Choroid plexus epithelial cell (primary cell): ENCODE measurements at regions not wholly inside any gene's neighbourhood (a gene's known extent, or its start where the extent isn't known, plus 50 kb on each side); places are given as distances from the start of the nearest gene placed in this dataset.
A peak's percentile ranks its signal among the peaks of the same experiment; 100 is the strongest.
"Not testable (repeated sequence)": the region's sequence is repeated elsewhere in the genome, so short reads cannot be mapped to it uniquely, and the experiment has no call there.

Experiments used
- DNase-seq: peaks from one replicate; pipeline ENCODE4 v3.0.0-alpha.2; 2010; ENCODE audit warnings: low read depth
- H3K4me3 ChIP-seq: 2 replicates; pipeline ENCODE4 v1.5.1; 2011; ENCODE audit warnings: low read depth, mild to moderate bottlenecking, control low read depth, low read length, moderate library complexity
- TF ChIP-seq, protein P1 (sequence below): conservative IDR thresholded peaks from 2 replicates; pipeline ENCODE4 v1.5.1; 2011; ENCODE audit warnings: low read depth, mild to moderate bottlenecking, control low read depth, inconsistent platforms, low read length, moderate library complexity

DNA sequence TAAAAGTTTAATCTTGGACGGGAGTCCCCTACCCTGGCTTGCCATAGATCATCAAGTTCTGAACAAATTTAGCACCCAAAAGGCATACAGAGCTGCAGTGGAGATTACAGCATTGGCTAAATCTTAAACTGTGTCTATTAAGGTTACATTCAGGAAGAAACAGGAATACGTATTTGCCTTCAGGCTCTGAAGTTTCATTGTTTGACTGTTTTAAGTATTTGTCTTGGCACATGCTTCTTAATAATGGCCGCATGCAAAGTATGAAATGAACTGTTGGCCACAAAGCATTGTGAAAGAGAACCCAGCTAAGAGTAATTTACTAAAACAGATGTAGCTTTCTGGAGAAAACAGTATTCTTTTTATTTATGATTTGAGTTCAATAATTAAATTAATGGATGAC, 63.9 kb upstream of the CNEP1R1 start:
- H3K4me3 ChIP-seq, result no peak overlapping the region
- TF ChIP-seq, protein P1, sequence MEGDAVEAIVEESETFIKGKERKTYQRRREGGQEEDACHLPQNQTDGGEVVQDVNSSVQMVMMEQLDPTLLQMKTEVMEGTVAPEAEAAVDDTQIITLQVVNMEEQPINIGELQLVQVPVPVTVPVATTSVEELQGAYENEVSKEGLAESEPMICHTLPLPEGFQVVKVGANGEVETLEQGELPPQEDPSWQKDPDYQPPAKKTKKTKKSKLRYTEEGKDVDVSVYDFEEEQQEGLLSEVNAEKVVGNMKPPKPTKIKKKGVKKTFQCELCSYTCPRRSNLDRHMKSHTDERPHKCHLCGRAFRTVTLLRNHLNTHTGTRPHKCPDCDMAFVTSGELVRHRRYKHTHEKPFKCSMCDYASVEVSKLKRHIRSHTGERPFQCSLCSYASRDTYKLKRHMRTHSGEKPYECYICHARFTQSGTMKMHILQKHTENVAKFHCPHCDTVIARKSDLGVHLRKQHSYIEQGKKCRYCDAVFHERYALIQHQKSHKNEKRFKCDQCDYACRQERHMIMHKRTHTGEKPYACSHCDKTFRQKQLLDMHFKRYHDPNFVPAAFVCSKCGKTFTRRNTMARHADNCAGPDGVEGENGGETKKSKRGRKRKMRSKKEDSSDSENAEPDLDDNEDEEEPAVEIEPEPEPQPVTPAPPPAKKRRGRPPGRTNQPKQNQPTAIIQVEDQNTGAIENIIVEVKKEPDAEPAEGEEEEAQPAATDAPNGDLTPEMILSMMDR, result no peak
- peak; percentile 48 for DNase-seq

DNA sequence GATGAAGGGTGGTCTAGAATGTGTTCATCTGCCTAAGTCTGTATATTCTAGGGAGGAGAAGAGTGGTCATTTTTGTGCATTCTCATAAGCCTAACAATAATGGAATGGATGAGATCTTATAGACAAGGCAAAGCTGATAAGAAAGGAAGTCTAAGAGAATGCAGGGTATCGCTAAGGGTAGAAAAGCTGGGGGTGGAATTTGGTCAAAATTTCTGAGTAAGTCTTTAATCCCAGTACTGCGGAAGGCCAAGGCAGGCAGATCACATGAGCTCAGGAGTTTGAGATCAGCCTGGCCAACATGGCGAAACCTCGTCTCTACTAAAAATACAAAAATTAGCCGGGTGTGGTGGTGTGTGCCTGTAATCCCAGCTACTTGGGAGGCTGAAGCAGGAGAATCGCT, 62.5 kb upstream of the CNEP1R1 start:
- DNase-seq, H3K4me3 ChIP-seq: not testable (repeated sequence)

DNA sequence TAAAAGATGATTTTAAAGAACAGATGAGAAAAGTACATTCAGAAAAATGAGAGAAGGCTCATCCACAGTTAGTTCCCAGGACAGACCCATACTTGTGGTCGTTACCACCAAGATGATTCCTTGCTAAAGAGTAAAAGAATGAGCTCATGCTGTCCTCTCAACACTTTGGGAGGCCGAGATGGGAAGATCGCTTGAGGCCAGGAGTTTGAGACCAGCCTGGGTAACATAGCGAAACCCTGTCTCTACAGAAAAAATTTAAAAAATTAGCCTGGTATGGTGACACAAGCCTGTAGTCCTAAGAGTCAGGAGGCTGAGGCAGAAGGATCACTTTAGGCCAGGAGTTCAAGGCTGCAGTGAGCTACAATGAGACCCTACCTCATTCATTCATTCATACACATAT, 60.7 kb upstream of the CNEP1R1 start:
- no peak for DNase-seq
- no peak overlapping the region for H3K4me3 ChIP-seq
- TF ChIP-seq, protein P1, result no peak

DNA sequence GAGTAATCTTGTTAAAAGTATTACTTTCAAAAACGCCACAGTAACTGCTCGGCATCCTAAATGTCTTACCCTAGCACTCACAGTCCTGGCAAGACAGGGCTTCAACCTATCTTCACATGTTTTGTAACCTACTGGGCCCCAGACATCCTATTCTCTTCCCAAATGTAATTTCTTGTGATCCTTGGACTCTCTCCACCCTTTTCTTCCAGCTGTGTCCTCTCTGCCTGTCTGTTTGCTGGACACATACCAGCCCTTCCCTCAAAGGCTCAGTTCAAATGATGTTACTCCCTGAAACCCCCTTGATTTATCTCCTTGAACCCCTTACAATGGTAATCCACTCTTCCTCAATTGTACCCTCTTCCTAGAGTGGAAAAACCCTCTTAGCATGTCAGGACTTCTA, 60.1 kb upstream of the CNEP1R1 start:
- no peak for DNase-seq
- TF ChIP-seq, protein P1, result no peak
- no peak overlapping the region for H3K4me3 ChIP-seq

DNA sequence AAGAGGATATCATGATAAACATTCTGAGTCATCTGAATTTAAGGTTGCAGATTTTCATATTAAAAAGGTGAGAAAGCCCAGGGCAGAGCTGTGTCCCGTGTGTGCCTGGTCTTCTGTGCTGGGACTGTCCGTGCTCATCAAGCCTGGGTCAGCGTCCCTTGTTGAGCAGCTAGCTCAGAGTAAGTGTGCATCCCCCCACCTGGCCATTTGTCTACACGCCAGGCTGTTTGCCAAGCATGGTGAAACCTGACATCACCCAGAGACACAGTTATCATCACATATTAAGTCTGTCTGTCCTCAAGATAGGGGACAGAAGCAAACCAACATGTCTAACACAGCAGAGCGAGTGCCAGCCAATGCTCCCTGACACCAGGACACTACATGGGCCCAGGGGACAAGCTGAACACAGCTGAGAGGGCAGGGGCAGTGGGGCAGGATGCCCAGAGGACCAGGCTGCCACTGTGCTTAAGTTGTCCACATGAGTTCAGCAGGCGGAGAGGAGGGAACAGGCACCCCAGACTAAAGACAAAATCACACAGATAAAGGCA, 57.9 kb upstream of the CNEP1R1 start:
- no peak for DNase-seq
- H3K4me3 ChIP-seq, result no peak overlapping the region
- TF ChIP-seq, protein P1, result no peak

DNA sequence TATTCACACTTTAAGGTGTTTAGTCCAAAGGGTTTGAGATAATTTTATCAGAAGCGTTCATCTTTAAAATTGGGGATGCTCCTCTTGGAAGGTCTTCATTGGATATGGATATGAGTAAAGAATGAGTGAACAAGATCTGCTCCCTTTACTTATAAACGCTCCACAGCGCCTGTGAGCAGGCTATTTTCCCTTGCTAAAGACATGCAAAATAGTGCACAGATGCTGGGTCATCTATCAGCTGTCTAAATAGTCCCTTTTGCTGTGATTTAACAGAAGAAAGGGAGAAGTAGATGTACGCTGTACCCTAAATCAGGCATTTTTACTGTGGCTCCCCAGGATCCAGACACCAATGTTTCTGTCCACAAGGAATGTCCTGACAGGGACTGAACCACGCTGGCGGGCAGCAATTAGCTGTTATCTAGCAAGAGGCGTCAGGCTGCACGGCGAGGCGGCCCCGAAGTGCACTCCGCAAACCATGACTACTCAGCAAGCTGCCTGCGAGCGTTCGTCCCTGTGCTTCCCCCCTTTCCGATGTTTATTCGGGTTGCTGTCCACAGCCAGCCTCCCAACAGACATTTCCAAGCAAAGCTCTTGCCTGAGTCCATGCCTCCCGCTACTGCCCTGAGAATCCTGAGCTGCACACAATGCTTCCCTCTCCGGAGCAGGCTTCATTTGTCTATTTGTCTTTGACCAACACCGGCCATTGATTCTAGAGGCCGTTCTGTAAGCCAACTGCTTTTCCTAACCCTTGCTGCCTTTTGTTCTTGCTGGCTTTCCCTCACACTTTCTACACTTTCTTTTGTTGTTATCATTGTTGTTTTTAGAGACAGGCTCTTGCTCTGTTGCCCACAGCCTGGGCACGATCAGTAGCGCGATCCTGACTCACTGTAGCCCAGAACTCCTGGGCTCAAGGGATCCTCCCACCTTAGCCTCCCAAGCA, 55.7 kb upstream of the CNEP1R1 start:
- DNase-seq, result peak; percentile 30
- no peak overlapping the region for H3K4me3 ChIP-seq
- TF ChIP-seq, protein P1, result no peak

DNA sequence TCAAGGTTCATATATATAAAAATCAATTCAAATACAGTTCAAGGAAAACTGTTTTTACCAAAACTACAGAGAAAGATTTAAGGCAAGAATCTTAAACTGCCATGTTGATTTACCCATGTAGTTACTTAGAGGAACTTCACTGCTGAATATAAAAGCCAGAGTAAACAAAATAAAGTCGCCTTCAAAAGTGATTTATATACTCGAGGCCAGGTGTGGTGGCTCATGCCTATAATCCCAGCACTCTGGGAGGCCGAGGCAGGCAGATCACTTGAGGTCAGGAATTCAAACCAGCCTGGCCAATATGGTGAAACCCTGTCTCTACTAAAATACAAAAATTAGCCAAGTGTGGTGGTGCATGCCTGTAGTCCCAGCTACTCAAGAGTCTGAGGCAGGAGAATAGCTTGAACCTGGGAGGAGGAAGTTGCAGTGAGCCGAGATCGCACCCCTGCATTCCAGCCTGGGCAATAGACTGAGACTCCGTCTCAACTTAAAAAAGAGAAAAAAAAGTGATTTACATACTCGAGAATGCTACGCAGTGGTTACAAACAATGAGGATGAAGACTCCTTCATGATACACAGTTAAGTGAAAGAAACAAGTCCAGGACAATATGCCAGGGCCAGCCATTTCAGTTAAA, 54.1 kb upstream of the CNEP1R1 start:
- TF ChIP-seq, protein P1, result no peak
- no peak overlapping the region for H3K4me3 ChIP-seq
- no peak for DNase-seq
